GM18909 (cell line): ENCODE measurements at regions not wholly inside any gene's neighbourhood (a gene's known extent, or its start where the extent isn't known, plus 50 kb on each side); places are given as distances from the start of the nearest gene placed in this dataset.
"Not testable (repeated sequence)": the region's sequence is repeated elsewhere in the genome, so short reads cannot be mapped to it uniquely, and the experiment has no call there.

Experiments
- ATAC-seq: cut with Tn5 transposase; IDR thresholded peaks from one replicate; pipeline ENCODE4 v1.9.1; 2021; ENCODE audit warnings: mild to moderate bottlenecking; ENCODE audit not compliant: unreplicated experiment, poor library complexity

- not testable (repeated sequence) for ATAC-seq
Measured at GRCh38 chr9:41075671-41076070, 52.8 kb downstream of the FOXD4L6 start.

- peak; percentile 81 for ATAC-seq
Measured at GRCh38 chr9:41074356-41074942, 54.0 kb downstream of the FOXD4L6 start.

GRCh38 chr9:41073471-41074243 is 54.8 kb downstream of the FOXD4L6 start:
- ATAC-seq, result peak; percentile 5

GRCh38 chr9:41064125-41064795 is 64.2 kb downstream of the FOXD4L6 start:
- peak; percentile 81 for ATAC-seq

- ATAC-seq, result not testable (repeated sequence)
Measured at GRCh38 chr9:41063243-41063642, 65.2 kb downstream of the FOXD4L6 start.

- ATAC-seq, result not testable (repeated sequence)
Measured at GRCh38 chr9:41059603-41060002, 68.9 kb downstream of the FOXD4L6 start.

- ATAC-seq, result peak; percentile 95
Measured at GRCh38 chr9:41053666-41054363, 74.7 kb downstream of the FOXD4L6 start.

- not testable (repeated sequence) for ATAC-seq
Measured at GRCh38 chr9:41048672-41049071, 79.8 kb downstream of the FOXD4L6 start.

GRCh38 chr9:41047792-41048191 is 80.7 kb downstream of the FOXD4L6 start:
- not testable (repeated sequence) for ATAC-seq

- ATAC-seq, result not testable (repeated sequence)
Measured at GRCh38 chr9:41044930-41045329, 83.6 kb downstream of the FOXD4L6 start.

GRCh38 chr9:41043433-41043832 is 85.0 kb downstream of the FOXD4L6 start:
- not testable (repeated sequence) for ATAC-seq

GRCh38 chr9:41042111-41042510 is 86.4 kb downstream of the FOXD4L6 start:
- not testable (repeated sequence) for ATAC-seq

GRCh38 chr9:41040705-41041342 is 87.7 kb downstream of the FOXD4L6 start:
- not testable (repeated sequence) for ATAC-seq

- ATAC-seq, result not testable (repeated sequence)
Measured at GRCh38 chr9:41035276-41035675, 93.2 kb downstream of the FOXD4L6 start.

GRCh38 chr9:41034699-41035197 is 93.7 kb downstream of the FOXD4L6 start:
- ATAC-seq, result not testable (repeated sequence)

GRCh38 chr9:41033877-41034276 is 94.6 kb downstream of the FOXD4L6 start:
- ATAC-seq, result not testable (repeated sequence)

GRCh38 chr9:41033360-41033759 is 95.1 kb downstream of the FOXD4L6 start:
- ATAC-seq, result not testable (repeated sequence)

- not testable (repeated sequence) for ATAC-seq
Measured at GRCh38 chr9:41026912-41027676, 101.4 kb downstream of the FOXD4L6 start.

- not testable (repeated sequence) for ATAC-seq
Measured at GRCh38 chr9:41022365-41022764, 106.1 kb downstream of the FOXD4L6 start.
